HG03066 (cell line): ENCODE measurements at regions not wholly inside any gene's neighbourhood (a gene's known extent, or its start where the extent isn't known, plus 50 kb on each side); places are given as distances from the start of the nearest gene placed in this dataset.
"Not testable (repeated sequence)": the region's sequence is repeated elsewhere in the genome, so short reads cannot be mapped to it uniquely, and the experiment has no call there.

Source experiments
- ATAC-seq: cut with Tn5 transposase; IDR thresholded peaks from one replicate; pipeline ENCODE4 v1.9.1; 2021; ENCODE audit warnings: low read depth; ENCODE audit not compliant: unreplicated experiment

GRCh38 chr14:65153101-65153500 is 50.8 kb upstream of the MAX start:
- no peak for ATAC-seq

- peak; percentile 61 for ATAC-seq
These were observed 54.5 kb upstream of the MAX start for GRCh38 chr14:65156568-65157366.

GRCh38 chr14:65159281-65160062 is 57.2 kb upstream of the MAX start:
- ATAC-seq, result peak; percentile 67

- no peak for ATAC-seq
These were observed 57.8 kb upstream of the MAX start for GRCh38 chr14:65160091-65160490.

- no peak for ATAC-seq
These were observed 59.7 kb upstream of the MAX start for GRCh38 chr14:65162031-65162430.

GRCh38 chr14:65164068-65164824 is 61.9 kb upstream of the MAX start:
- no peak for ATAC-seq

- no peak for ATAC-seq
These were observed 62.5 kb upstream of the MAX start for GRCh38 chr14:65164825-65165135.

- ATAC-seq, result no peak
These were observed 64.8 kb upstream of the MAX start for GRCh38 chr14:65167072-65167645.

- no peak for ATAC-seq
These were observed 66.5 kb upstream of the MAX start for GRCh38 chr14:65168840-65169239.

GRCh38 chr14:65169351-65169750 is 67.0 kb upstream of the MAX start:
- peak; percentile 89 for ATAC-seq

- no peak for ATAC-seq
These were observed 68.0 kb upstream of the MAX start for GRCh38 chr14:65170318-65170717.

GRCh38 chr14:65170768-65171507 is 68.6 kb upstream of the MAX start:
- no peak for ATAC-seq

GRCh38 chr14:65173973-65174693 is 71.8 kb upstream of the MAX start:
- no peak for ATAC-seq

GRCh38 chr14:65174783-65175182 is 72.5 kb upstream of the MAX start:
- no peak for ATAC-seq

GRCh38 chr14:65177551-65177950 is 75.2 kb upstream of the MAX start:
- ATAC-seq, result no peak

- ATAC-seq, result not testable (repeated sequence)
These were observed 76.9 kb upstream of the MAX start for GRCh38 chr14:65179231-65179630.

GRCh38 chr14:65179918-65180724 is 77.8 kb upstream of the MAX start:
- ATAC-seq, result peak; percentile 87

GRCh38 chr14:65180725-65181025 is 78.4 kb upstream of the MAX start:
- no peak for ATAC-seq
